DND-41 (cell line): ENCODE measurements at regions not wholly inside any gene's neighbourhood (a gene's known extent, or its start where the extent isn't known, plus 50 kb on each side); places are given as distances from the start of the nearest gene placed in this dataset.
"Not testable (repeated sequence)": the region's sequence is repeated elsewhere in the genome, so short reads cannot be mapped to it uniquely, and the experiment has no call there.

Experiments used
- ATAC-seq: fragments of 200-7000 bp; cut with Tn5 transposase; 3 replicates; pipeline ENCODE4 v1.9.1; 2021; ENCODE audit warnings: low read depth; ENCODE audit not compliant: insufficient read depth
- DNase-seq: peaks from one replicate; pipeline ENCODE4 v3.0.0-alpha.2; 2020
- H2AFZ ChIP-seq: 2 replicates; pipeline ENCODE4 v1.6.0; 2012; ENCODE audit warnings: low read depth, low read length
- H3K27ac ChIP-seq: 2 replicates; pipeline ENCODE4 v1.5.1; 2012; ENCODE audit warnings: low read length, inconsistent platforms
- H3K27me3 ChIP-seq: fragments of 200-600 bp; sonication (generic); 2 replicates; pipeline ENCODE4 v1.6.0; 2012; ENCODE audit warnings: low read length, mild to moderate bottlenecking, inconsistent platforms; ENCODE audit not compliant: insufficient read depth, poor library complexity
- H3K36me3 ChIP-seq: 2 replicates; pipeline ENCODE4 v1.5.1; 2012; ENCODE audit warnings: low read length, inconsistent platforms; ENCODE audit not compliant: insufficient read depth
- H3K4me1 ChIP-seq: 2 replicates; pipeline ENCODE4 v1.5.1; 2012; ENCODE audit warnings: mild to moderate bottlenecking, low read length; ENCODE audit not compliant: insufficient read depth
- H3K4me2 ChIP-seq: 2 replicates; pipeline ENCODE4 v1.6.0; 2012; ENCODE audit warnings: mild to moderate bottlenecking, moderate library complexity, low read length, inconsistent platforms; ENCODE audit not compliant: insufficient read depth
- H3K4me3 ChIP-seq, 2 experiments: fragments of 200-600 bp in 1 of 2; shearing (Covaris generic) in 1 of 2; 2 replicates each; pipeline ENCODE4 v1.5.1; 2012 to 2016; ENCODE audit warnings: inconsistent platforms in 2 of 2, low read length in 2 of 2, mild to moderate bottlenecking in 2 of 2, low read depth in 1 of 2, moderate library complexity in 1 of 2
- H3K79me2 ChIP-seq: 2 replicates; pipeline ENCODE4 v1.6.0; 2012; ENCODE audit warnings: low read length, inconsistent platforms; ENCODE audit not compliant: insufficient read depth
- H3K9ac ChIP-seq: 2 replicates; pipeline ENCODE4 v1.6.0; 2012; ENCODE audit warnings: low read depth, mild to moderate bottlenecking, inconsistent platforms, low read length, moderate library complexity
- H3K9me3 ChIP-seq: 2 replicates; pipeline ENCODE4 v1.5.1; 2012; ENCODE audit warnings: low read length, moderate library complexity, mild to moderate bottlenecking, inconsistent platforms; ENCODE audit not compliant: insufficient read depth, severe bottlenecking
- H4K20me1 ChIP-seq: 2 replicates; pipeline ENCODE4 v1.6.0; 2012; ENCODE audit warnings: low read length; ENCODE audit not compliant: insufficient read depth
- EZH2 ChIP-seq: IDR thresholded peaks from 3 replicates; pipeline ENCODE4 v1.6.1; 2012; ENCODE audit warnings: borderline replicate concordance, low read depth, mild to moderate bottlenecking, moderate library complexity, low read length, inconsistent platforms; ENCODE audit not compliant: severe bottlenecking
- TF ChIP-seq, protein P1 (sequence below): IDR thresholded peaks from 2 replicates; pipeline ENCODE4 v1.5.1; 2012; ENCODE audit warnings: borderline replicate concordance, low read length, moderate library complexity, mild to moderate bottlenecking; ENCODE audit not compliant: poor library complexity, severe bottlenecking; ENCODE audit errors: extremely low read depth

- Histone ChIP-seq H4K20me1 (no peaks in the 10 kb centered on the region), H3K9me3 (no peaks in the 10 kb centered on the region), H3K9ac (no peak overlapping the region), H3K4me2 (no peak overlapping the region), H3K27ac (no peak overlapping the region), H3K36me3 (no peaks in the 10 kb centered on the region), H3K4me3 (no peak overlapping the region), H2AFZ (no peak overlapping the region), H3K27me3 (no peaks in the 10 kb centered on the region), H3K79me2 (no peaks in the 10 kb centered on the region), H3K4me1 (no peaks in the 10 kb centered on the region)
- TF ChIP-seq, protein P1, sequence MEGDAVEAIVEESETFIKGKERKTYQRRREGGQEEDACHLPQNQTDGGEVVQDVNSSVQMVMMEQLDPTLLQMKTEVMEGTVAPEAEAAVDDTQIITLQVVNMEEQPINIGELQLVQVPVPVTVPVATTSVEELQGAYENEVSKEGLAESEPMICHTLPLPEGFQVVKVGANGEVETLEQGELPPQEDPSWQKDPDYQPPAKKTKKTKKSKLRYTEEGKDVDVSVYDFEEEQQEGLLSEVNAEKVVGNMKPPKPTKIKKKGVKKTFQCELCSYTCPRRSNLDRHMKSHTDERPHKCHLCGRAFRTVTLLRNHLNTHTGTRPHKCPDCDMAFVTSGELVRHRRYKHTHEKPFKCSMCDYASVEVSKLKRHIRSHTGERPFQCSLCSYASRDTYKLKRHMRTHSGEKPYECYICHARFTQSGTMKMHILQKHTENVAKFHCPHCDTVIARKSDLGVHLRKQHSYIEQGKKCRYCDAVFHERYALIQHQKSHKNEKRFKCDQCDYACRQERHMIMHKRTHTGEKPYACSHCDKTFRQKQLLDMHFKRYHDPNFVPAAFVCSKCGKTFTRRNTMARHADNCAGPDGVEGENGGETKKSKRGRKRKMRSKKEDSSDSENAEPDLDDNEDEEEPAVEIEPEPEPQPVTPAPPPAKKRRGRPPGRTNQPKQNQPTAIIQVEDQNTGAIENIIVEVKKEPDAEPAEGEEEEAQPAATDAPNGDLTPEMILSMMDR = no peak
- no peak for TF ChIP-seq EZH2
- DNase-seq (no peak), ATAC-seq (no peak)
These were observed 922.4 kb downstream of the DIPK2A start for GRCh38 chr3:144893980-144894379.

DNA sequence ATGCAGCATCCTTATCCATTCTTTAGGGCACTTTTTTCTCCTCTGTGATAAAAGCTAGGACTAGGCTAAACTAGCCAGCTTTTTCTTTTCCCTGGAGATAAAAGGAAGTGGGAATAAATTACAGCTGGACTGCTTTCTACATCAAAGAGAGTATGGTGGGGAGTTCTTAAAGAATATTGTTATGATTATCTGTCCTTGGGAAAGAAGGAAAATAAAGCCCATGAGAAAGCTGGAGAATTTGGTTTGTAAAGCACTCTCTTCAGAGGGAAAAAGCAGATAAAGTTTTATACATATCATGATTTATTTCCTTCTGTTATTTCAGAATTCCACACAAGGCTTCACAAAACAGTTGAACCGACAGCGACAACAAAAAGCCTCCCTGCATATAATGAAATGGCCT, 923.0 kb downstream of the DIPK2A start:
- no peaks in the 10 kb centered on the region for H4K20me1 ChIP-seq
- H3K9ac ChIP-seq = no peak overlapping the region
- no peak overlapping the region for H2AFZ ChIP-seq
- H3K79me2 ChIP-seq = no peaks in the 10 kb centered on the region
- DNase-seq (no peak), ATAC-seq (no peak)
- no peaks in the 10 kb centered on the region for H3K36me3 ChIP-seq
- no peak overlapping the region for H3K4me2 ChIP-seq
- TF ChIP-seq, protein P1 = no peak
- no peak for TF ChIP-seq EZH2
- no peaks in the 10 kb centered on the region for H3K27me3 ChIP-seq
- no peak overlapping the region for H3K4me3 ChIP-seq
- H3K27ac ChIP-seq = no peak overlapping the region
- H3K4me1 ChIP-seq = no peaks in the 10 kb centered on the region
- no peaks in the 10 kb centered on the region for H3K9me3 ChIP-seq

GRCh38 chr3:144900366-144900765, 928.7 kb downstream of the DIPK2A start:
- Histone ChIP-seq H3K4me2 (no peak overlapping the region), H3K36me3 (no peaks in the 10 kb centered on the region), H3K4me1 (no peaks in the 10 kb centered on the region), H3K9ac (no peak overlapping the region), H3K79me2 (no peaks in the 10 kb centered on the region), H2AFZ (no peak overlapping the region), H3K27me3 (no peaks in the 10 kb centered on the region), H3K9me3 (no peaks in the 10 kb centered on the region), H3K4me3 (no peak overlapping the region), H3K27ac (no peak overlapping the region), H4K20me1 (no peaks in the 10 kb centered on the region)
- ATAC-seq = no peak
- DNase-seq = no peak
- TF ChIP-seq, protein P1 = no peak
- no peak for TF ChIP-seq EZH2

GRCh38 chr3:144907581-144907980, 936.0 kb downstream of the DIPK2A start:
- not testable (repeated sequence) for H4K20me1 ChIP-seq, H3K27me3 ChIP-seq, H3K9ac ChIP-seq, H3K4me1 ChIP-seq, DNase-seq, H3K4me2 ChIP-seq, H3K4me3 ChIP-seq, ATAC-seq, H3K36me3 ChIP-seq, H3K79me2 ChIP-seq, H3K9me3 ChIP-seq, H2AFZ ChIP-seq, H3K27ac ChIP-seq
